Keratinocyte (primary cell): ENCODE measurements at regions not wholly inside any gene's neighbourhood (a gene's known extent, or its start where the extent isn't known, plus 50 kb on each side); places are given as distances from the start of the nearest gene placed in this dataset.

Experiments used
- DNase-seq: peaks from one replicate; pipeline ENCODE4 v3.0.0-alpha.2; 2011; ENCODE audit warnings: low read depth, missing footprints, low spot score
- FAIRE-seq: peaks from 2 replicates; lab custom pipeline; 2011; peaks lifted over from hg19 to GRCh38; lab: Jason Lieb, UNC
- H2AFZ ChIP-seq: 2 replicates; pipeline ENCODE4 v1.6.0; 2012; ENCODE audit warnings: low read length, control low read depth, inconsistent platforms; ENCODE audit not compliant: control insufficient read depth
- H3K27ac ChIP-seq: 2 replicates; pipeline ENCODE4 v1.5.1; 2011; ENCODE audit warnings: low read length; ENCODE audit not compliant: control insufficient read depth, insufficient read depth
- H3K27me3 ChIP-seq: 3 replicates; pipeline ENCODE4 v1.6.0; 2011; ENCODE audit warnings: low read length; ENCODE audit not compliant: control insufficient read depth, insufficient read depth; ENCODE audit errors: extremely low read depth
- H3K36me3 ChIP-seq, 2 experiments: 2 replicates in 1 of 2; 3 replicates in 1 of 2; pipeline ENCODE4 v1.5.1; 2011; ENCODE audit warnings: low read length in 2 of 2, mild to moderate bottlenecking in 1 of 2; ENCODE audit not compliant: control insufficient read depth in 2 of 2, insufficient read depth in 2 of 2; ENCODE audit errors: extremely low read depth in 1 of 2
- H3K4me1 ChIP-seq: 3 replicates; pipeline ENCODE4 v1.5.1; 2011; ENCODE audit warnings: low read length; ENCODE audit not compliant: control insufficient read depth, insufficient read depth; ENCODE audit errors: extremely low read depth
- H3K4me2 ChIP-seq: 3 replicates; pipeline ENCODE4 v1.6.0; 2011; ENCODE audit warnings: low read depth, low read length; ENCODE audit not compliant: control insufficient read depth, insufficient read depth; ENCODE audit errors: extremely low read depth
- H3K4me3 ChIP-seq, 3 experiments: fragments of 200-600 bp in 1 of 3; sonication (generic) in 1 of 3; 2 replicates in 2 of 3; 3 replicates in 1 of 3; pipeline ENCODE4 v1.5.1; 2011 to 2016; ENCODE audit warnings: low read length in 3 of 3, mild to moderate bottlenecking in 3 of 3, control low read depth in 2 of 3, inconsistent platforms in 1 of 3, low read depth in 1 of 3, mixed read lengths in 1 of 3, mixed run types in 1 of 3, moderate library complexity in 1 of 3; ENCODE audit not compliant: control insufficient read depth in 2 of 3, insufficient read depth in 2 of 3; ENCODE audit errors: extremely low read depth in 1 of 3
- H3K79me2 ChIP-seq: 2 replicates; pipeline ENCODE4 v1.6.0; 2012; ENCODE audit warnings: low read length; ENCODE audit not compliant: control insufficient read depth, insufficient read depth
- H3K9ac ChIP-seq: 3 replicates; pipeline ENCODE4 v1.6.0; 2011; ENCODE audit warnings: low read length; ENCODE audit not compliant: control insufficient read depth, insufficient read depth; ENCODE audit errors: extremely low read depth
- H3K9me1 ChIP-seq: 3 replicates; pipeline ENCODE4 v1.6.0; 2011; ENCODE audit warnings: low read length; ENCODE audit not compliant: control insufficient read depth, insufficient read depth; ENCODE audit errors: extremely low read depth
- H3K9me3 ChIP-seq: 2 replicates; pipeline ENCODE4 v1.5.1; 2012; ENCODE audit warnings: low read depth, low read length; ENCODE audit not compliant: control insufficient read depth
- H4K20me1 ChIP-seq: 3 replicates; pipeline ENCODE4 v1.6.0; 2011; ENCODE audit warnings: low read length; ENCODE audit not compliant: control insufficient read depth, insufficient read depth; ENCODE audit errors: extremely low read depth
- CTCF ChIP-seq, 3 experiments: IDR thresholded peaks in 1 of 3; conservative IDR thresholded peaks in 1 of 3; optimal IDR thresholded peaks in 1 of 3; 2 replicates in 2 of 3; 3 replicates in 1 of 3; pipeline versions ENCODE3 to v1.5.1; 2011; ENCODE audit warnings: low read length in 3 of 3, mild to moderate bottlenecking in 3 of 3, moderate library complexity in 2 of 3, control low read depth in 1 of 3, inconsistent platforms in 1 of 3; ENCODE audit not compliant: insufficient read depth in 2 of 3; ENCODE audit errors: extremely low read depth in 1 of 3
- EZH2 ChIP-seq: IDR thresholded peaks from one replicate; pipeline ENCODE4 v1.6.1; 2012; ENCODE audit warnings: inconsistent platforms, mild to moderate bottlenecking, low read length, moderate library complexity
- dilution Hi-C: fragments of 300-500 bp; cut with MboI; formaldehyde crosslinking; loops from one replicate; pipeline ENCODE4 v1.7.0; 2020; ENCODE audit warnings: low sequenced_read_pairs; ENCODE audit not compliant: extremely low pct_ligation_motif_present

DNA sequence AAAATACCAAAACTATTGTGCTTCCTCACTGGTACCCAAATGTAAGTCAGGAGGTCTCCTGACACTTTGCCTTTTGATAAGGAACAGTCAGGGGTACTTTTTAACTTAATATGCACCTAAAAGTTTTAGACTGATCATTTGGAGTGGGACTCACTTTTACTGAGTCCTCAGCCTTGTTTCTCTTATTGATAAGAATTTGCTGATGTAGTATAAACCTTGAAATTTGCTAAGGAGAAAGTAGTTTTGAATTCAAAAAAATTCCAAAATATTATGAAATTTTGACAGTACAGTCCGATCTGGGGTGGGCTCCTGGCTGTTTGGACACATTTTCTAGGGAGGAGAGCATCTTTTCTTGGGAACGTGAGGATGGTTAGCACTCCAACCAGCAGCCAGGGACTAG lies 91.4 kb upstream of the GATB start:
- H2AFZ ChIP-seq, result no peak overlapping the region
- DNase-seq (no peak), FAIRE-seq (no peak)
- H3K27ac ChIP-seq, result no peak overlapping the region
- H3K36me3 ChIP-seq, result no peaks in the 10 kb centered on the region
- no peaks in the 10 kb centered on the region for H3K79me2 ChIP-seq
- H3K9me3 ChIP-seq, result no peaks in the 10 kb centered on the region
- H3K4me2 ChIP-seq, result no peak overlapping the region
- dilution Hi-C loops, result no loop called here
- no peaks in the 10 kb centered on the region for H4K20me1 ChIP-seq
- no peak overlapping the region for H3K9ac ChIP-seq
- H3K4me1 ChIP-seq, result peaks cover 8% of the 10 kb centered on the region
- no peaks in the 10 kb centered on the region for H3K9me1 ChIP-seq
- TF ChIP-seq CTCF (optimal IDR thresholded peaks at IDR 0.05 in 1 of 3, IDR thresholded peaks at IDR 0.05 in 1 of 3, conservative IDR thresholded peaks at IDR 0.05 in 1 of 3; ENCODE audit: extremely low read depth in 1 of 3, insufficient read depth in 2 of 3, low read length in 3 of 3) (no peak), EZH2 (no peak)
- H3K27me3 ChIP-seq, result no peaks in the 10 kb centered on the region
- H3K4me3 ChIP-seq, result no peak overlapping the region

DNA sequence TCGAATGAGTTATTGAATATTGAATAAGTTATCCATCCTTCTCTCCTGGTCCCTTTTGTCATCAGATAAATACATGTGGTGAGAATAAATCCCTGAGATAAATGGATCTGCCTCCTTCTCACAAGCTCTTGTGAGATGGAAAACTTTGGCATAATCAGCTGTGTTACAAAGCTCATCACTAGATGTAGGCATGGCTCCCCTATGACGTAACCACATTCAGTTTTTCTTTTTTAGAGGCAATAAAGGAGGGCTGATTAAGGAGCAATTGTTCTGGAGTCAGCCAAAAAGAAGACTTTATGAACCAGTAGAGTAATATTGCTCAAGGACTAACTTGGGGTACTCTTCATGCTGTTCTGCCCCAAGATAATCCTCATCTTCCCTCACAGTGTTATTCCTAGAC lies 90.5 kb upstream of the GATB start:
- Histone ChIP-seq H3K27ac (no peak overlapping the region), H3K4me3 (no peak overlapping the region), H3K36me3 (no peaks in the 10 kb centered on the region), H3K9me3 (no peaks in the 10 kb centered on the region), H3K4me1 (peaks cover 6% of the 10 kb centered on the region), H4K20me1 (no peaks in the 10 kb centered on the region), H3K27me3 (no peaks in the 10 kb centered on the region), H3K9me1 (no peaks in the 10 kb centered on the region), H3K79me2 (no peaks in the 10 kb centered on the region), H3K4me2 (no peak overlapping the region), H3K9ac (no peak overlapping the region), H2AFZ (no peak overlapping the region)
- dilution Hi-C loops, result no loop called here
- no peak for DNase-seq
- no peak for FAIRE-seq
- TF ChIP-seq EZH2, result no peak
- no peak for TF ChIP-seq CTCF (optimal IDR thresholded peaks at IDR 0.05 in 1 of 3, IDR thresholded peaks at IDR 0.05 in 1 of 3, conservative IDR thresholded peaks at IDR 0.05 in 1 of 3; ENCODE audit: extremely low read depth in 1 of 3, insufficient read depth in 2 of 3, low read length in 3 of 3)
